ENCODE measurements at regions not wholly inside any gene's neighbourhood (a gene's known extent, or its start where the extent isn't known, plus 50 kb on each side); places are given as distances from the start of the nearest gene placed in this dataset.

- no peak overlapping the region for H3K4me3 ChIP-seq (ENCODE audit: control insufficient read depth, low read depth, low read length)
- TF ChIP-seq CTCF (IDR thresholded peaks at IDR 0.05; ENCODE audit: control insufficient read depth, insufficient read depth, low read depth, low read length, missing control alignments): no peak
- DNase-seq (ENCODE audit: low read depth): no peak
Measured at GRCh38 chr1:114209971-114210370, 56.3 kb upstream of the SYT6 start.

- no peak overlapping the region for H3K4me3 ChIP-seq (ENCODE audit: control insufficient read depth, low read depth, low read length)
- TF ChIP-seq CTCF (IDR thresholded peaks at IDR 0.05; ENCODE audit: control insufficient read depth, insufficient read depth, low read depth, low read length, missing control alignments): no peak
- DNase-seq (ENCODE audit: low read depth): no peak
Measured at GRCh38 chr1:114208714-114209113, 55.0 kb upstream of the SYT6 start.

DNA sequence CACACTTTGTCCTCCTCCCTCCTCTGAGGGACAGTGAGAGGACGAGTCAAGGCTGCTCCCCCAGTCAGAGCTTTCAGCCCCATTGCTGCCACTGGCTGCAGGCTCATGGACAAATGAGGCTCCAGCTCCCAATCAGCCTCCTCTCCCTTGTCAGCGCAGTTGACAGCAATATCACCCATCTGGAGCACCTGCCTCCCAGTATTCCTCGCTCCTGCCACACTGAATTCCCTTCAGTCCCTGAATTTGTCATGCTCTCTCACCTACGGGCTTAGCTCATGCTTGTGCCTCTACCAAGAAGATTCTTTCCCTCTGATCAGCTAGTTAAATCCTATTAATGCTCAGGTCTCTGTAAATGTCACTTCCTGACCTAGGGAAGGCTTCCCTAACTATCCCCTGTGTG lies 54.4 kb upstream of the SYT6 start:
- no peak for TF ChIP-seq CTCF (IDR thresholded peaks at IDR 0.05; ENCODE audit: control insufficient read depth, insufficient read depth, low read depth, low read length, missing control alignments)
- no peak overlapping the region for H3K4me3 ChIP-seq (ENCODE audit: control insufficient read depth, low read depth, low read length)
- no peak for DNase-seq (ENCODE audit: low read depth)

- no peak for DNase-seq (ENCODE audit: low read depth)
- TF ChIP-seq CTCF (IDR thresholded peaks at IDR 0.05; ENCODE audit: control insufficient read depth, insufficient read depth, low read depth, low read length, missing control alignments): no peak
- H3K4me3 ChIP-seq (ENCODE audit: control insufficient read depth, low read depth, low read length): no peak overlapping the region
Measured at GRCh38 chr1:114207635-114208034, 54.0 kb upstream of the SYT6 start.

GRCh38 chr1:114206392-114206791 lies 52.7 kb upstream of the SYT6 start:
- no peak for TF ChIP-seq CTCF (IDR thresholded peaks at IDR 0.05; ENCODE audit: control insufficient read depth, insufficient read depth, low read depth, low read length, missing control alignments)
- no peak overlapping the region for H3K4me3 ChIP-seq (ENCODE audit: control insufficient read depth, low read depth, low read length)
- DNase-seq (ENCODE audit: low read depth): no peak

DNA sequence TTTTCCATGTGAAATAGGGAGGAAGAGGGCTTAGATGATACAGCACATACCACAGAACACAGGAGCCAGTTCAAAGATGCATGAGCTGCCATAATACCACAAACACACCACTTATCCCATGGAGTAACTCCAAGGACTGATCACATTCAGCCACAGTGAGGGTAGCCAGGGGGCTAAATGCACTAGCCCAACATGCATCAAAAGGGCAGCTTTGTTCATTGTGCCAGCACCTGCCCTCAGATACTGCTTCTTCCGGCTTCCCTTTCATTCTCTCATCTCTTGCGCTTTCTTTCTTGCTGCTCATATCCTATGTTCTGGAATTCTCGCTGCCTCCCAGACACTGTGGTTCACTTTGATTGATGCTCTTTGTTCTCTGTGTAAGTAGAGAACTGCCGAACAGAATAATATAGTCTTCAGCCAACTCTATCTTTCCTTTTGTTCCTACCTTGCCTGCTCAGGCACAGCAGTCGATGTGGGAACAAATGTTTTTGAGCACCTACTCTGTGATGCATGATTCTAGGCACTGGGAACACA lies 50.0 kb upstream of the SYT6 start:
- TF ChIP-seq CTCF (IDR thresholded peaks at IDR 0.05; ENCODE audit: control insufficient read depth, insufficient read depth, low read depth, low read length, missing control alignments): no peak
- DNase-seq (ENCODE audit: low read depth): no peak
- H3K4me3 ChIP-seq (ENCODE audit: control insufficient read depth, low read depth, low read length): no peak overlapping the region

Measured in AG09309 (cell line).